ENCODE measurements at regions not wholly inside any gene's neighbourhood (a gene's known extent, or its start where the extent isn't known, plus 50 kb on each side); places are given as distances from the start of the nearest gene placed in this dataset.
"Not testable (repeated sequence)": the region's sequence is repeated elsewhere in the genome, so short reads cannot be mapped to it uniquely, and the experiment has no call there.

DNA sequence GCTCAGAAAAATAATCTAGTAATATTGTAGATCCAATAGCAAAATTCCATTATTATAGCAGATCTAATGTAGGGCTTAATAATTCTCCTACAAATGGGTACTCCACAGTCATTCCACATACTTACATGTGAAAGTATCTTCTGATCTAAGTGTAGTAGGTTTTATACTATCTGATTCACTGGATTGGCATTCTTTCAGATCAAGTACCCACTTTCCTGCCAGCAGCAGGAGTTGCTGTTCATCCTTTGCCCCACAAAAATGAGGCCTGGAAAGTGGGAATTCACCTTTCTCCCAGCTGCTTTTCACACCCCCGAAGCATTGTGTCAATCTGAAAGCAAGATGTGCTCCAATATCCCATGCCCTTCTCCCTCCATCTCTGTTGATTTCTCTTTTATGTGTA is 77.1 kb upstream of the RXFP1 start:
- Histone ChIP-seq H3K79me2 (ENCODE audit: insufficient read depth, low read length) (no peaks in the 10 kb centered on the region), H3F3A (ENCODE audit: low read depth) (no peaks in the 10 kb centered on the region), H3K9me2 (replicated peaks; ENCODE audit: low read depth, low read length) (no peaks in the 10 kb centered on the region), H4K20me1 (ENCODE audit: insufficient read depth, low read length, poor library complexity, severe bottlenecking) (no peaks in the 10 kb centered on the region), H3K9ac (ENCODE audit: low read depth, low read length, poor library complexity, severe bottlenecking) (no peak overlapping the region), H3K4me2 (ENCODE audit: low read depth, low read length, poor library complexity, severe bottlenecking) (no peak overlapping the region), H3K4me1 (ENCODE audit: insufficient read depth, low read length, poor library complexity, severe bottlenecking) (no peaks in the 10 kb centered on the region), H3K36me3 (ENCODE audit: insufficient read depth, low read length) (no peaks in the 10 kb centered on the region), H3K27me3 (ENCODE audit: insufficient read depth, low read length, poor library complexity, severe bottlenecking) (no peaks in the 10 kb centered on the region), H3K9me3 (ENCODE audit: insufficient read depth, low read depth, low read length) (no peaks in the 10 kb centered on the region), H3K4me3 (ENCODE audit: low read length, poor library complexity, severe bottlenecking) (no peak overlapping the region), H2AFZ (ENCODE audit: low read length) (no peak overlapping the region)
- TF ChIP-seq, protein P1, sequence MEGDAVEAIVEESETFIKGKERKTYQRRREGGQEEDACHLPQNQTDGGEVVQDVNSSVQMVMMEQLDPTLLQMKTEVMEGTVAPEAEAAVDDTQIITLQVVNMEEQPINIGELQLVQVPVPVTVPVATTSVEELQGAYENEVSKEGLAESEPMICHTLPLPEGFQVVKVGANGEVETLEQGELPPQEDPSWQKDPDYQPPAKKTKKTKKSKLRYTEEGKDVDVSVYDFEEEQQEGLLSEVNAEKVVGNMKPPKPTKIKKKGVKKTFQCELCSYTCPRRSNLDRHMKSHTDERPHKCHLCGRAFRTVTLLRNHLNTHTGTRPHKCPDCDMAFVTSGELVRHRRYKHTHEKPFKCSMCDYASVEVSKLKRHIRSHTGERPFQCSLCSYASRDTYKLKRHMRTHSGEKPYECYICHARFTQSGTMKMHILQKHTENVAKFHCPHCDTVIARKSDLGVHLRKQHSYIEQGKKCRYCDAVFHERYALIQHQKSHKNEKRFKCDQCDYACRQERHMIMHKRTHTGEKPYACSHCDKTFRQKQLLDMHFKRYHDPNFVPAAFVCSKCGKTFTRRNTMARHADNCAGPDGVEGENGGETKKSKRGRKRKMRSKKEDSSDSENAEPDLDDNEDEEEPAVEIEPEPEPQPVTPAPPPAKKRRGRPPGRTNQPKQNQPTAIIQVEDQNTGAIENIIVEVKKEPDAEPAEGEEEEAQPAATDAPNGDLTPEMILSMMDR (conservative IDR thresholded peaks at IDR 0.05; ENCODE audit: low read length): no peak
- no peak for TF ChIP-seq EZH2phosphoT487 (IDR thresholded peaks at IDR 0.05; ENCODE audit: borderline replicate concordance)

DNA sequence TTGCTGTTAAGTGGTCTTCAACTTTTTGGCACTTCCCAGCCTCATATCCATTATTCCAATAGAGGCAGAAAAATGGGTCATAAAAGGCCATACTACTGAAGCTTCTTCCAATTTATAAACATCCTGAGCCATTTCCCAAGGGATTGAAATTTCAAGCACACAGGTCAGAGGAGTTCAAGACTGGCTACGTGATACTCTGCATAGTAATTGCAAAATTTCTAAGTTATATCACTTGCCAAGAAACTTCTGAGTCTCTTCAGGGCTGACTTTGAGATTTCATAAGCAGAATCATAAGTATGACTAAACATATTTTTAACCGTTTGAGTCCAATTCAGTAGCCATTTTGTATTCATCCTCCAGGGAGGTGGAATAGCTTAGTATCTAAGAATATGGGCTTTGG is 75.6 kb upstream of the RXFP1 start:
- no peak overlapping the region for H3K4me3 ChIP-seq (ENCODE audit: low read length, poor library complexity, severe bottlenecking)
- no peaks in the 10 kb centered on the region for H3K4me1 ChIP-seq (ENCODE audit: insufficient read depth, low read length, poor library complexity, severe bottlenecking)
- H3K9me3 ChIP-seq (ENCODE audit: insufficient read depth, low read depth, low read length): no peaks in the 10 kb centered on the region
- no peaks in the 10 kb centered on the region for H3K36me3 ChIP-seq (ENCODE audit: insufficient read depth, low read length)
- TF ChIP-seq, protein P1 (conservative IDR thresholded peaks at IDR 0.05; ENCODE audit: low read length): no peak
- TF ChIP-seq EZH2phosphoT487 (IDR thresholded peaks at IDR 0.05; ENCODE audit: borderline replicate concordance): no peak
- no peak overlapping the region for H2AFZ ChIP-seq (ENCODE audit: low read length)
- H3K79me2 ChIP-seq (ENCODE audit: insufficient read depth, low read length): no peaks in the 10 kb centered on the region
- H3F3A ChIP-seq (ENCODE audit: low read depth): no peaks in the 10 kb centered on the region
- H3K9me2 ChIP-seq (replicated peaks; ENCODE audit: low read depth, low read length): no peaks in the 10 kb centered on the region
- no peaks in the 10 kb centered on the region for H4K20me1 ChIP-seq (ENCODE audit: insufficient read depth, low read length, poor library complexity, severe bottlenecking)
- no peak overlapping the region for H3K9ac ChIP-seq (ENCODE audit: low read depth, low read length, poor library complexity, severe bottlenecking)
- H3K27me3 ChIP-seq (ENCODE audit: insufficient read depth, low read length, poor library complexity, severe bottlenecking): no peaks in the 10 kb centered on the region
- H3K4me2 ChIP-seq (ENCODE audit: low read depth, low read length, poor library complexity, severe bottlenecking): no peak overlapping the region

GRCh38 chr4:158450741-158451140 is 70.9 kb upstream of the RXFP1 start:
- no peaks in the 10 kb centered on the region for H3F3A ChIP-seq (ENCODE audit: low read depth)
- H3K36me3 ChIP-seq (ENCODE audit: insufficient read depth, low read length): no peaks in the 10 kb centered on the region
- H3K9me2 ChIP-seq (replicated peaks; ENCODE audit: low read depth, low read length): no peaks in the 10 kb centered on the region
- no peak overlapping the region for H2AFZ ChIP-seq (ENCODE audit: low read length)
- no peak for TF ChIP-seq EZH2phosphoT487 (IDR thresholded peaks at IDR 0.05; ENCODE audit: borderline replicate concordance)
- TF ChIP-seq, protein P1 (conservative IDR thresholded peaks at IDR 0.05; ENCODE audit: low read length): no peak
- H4K20me1 ChIP-seq (ENCODE audit: insufficient read depth, low read length, poor library complexity, severe bottlenecking): no peaks in the 10 kb centered on the region
- H3K79me2 ChIP-seq (ENCODE audit: insufficient read depth, low read length): no peaks in the 10 kb centered on the region
- no peaks in the 10 kb centered on the region for H3K4me1 ChIP-seq (ENCODE audit: insufficient read depth, low read length, poor library complexity, severe bottlenecking)
- no peak overlapping the region for H3K9ac ChIP-seq (ENCODE audit: low read depth, low read length, poor library complexity, severe bottlenecking)
- H3K4me3 ChIP-seq (ENCODE audit: low read length, poor library complexity, severe bottlenecking): no peak overlapping the region
- H3K4me2 ChIP-seq (ENCODE audit: low read depth, low read length, poor library complexity, severe bottlenecking): no peak overlapping the region
- no peaks in the 10 kb centered on the region for H3K9me3 ChIP-seq (ENCODE audit: insufficient read depth, low read depth, low read length)
- H3K27me3 ChIP-seq (ENCODE audit: insufficient read depth, low read length, poor library complexity, severe bottlenecking): no peaks in the 10 kb centered on the region

GRCh38 chr4:158452116-158452515 is 69.6 kb upstream of the RXFP1 start:
- H4K20me1 ChIP-seq (ENCODE audit: insufficient read depth, low read length, poor library complexity, severe bottlenecking); H3K9me2 ChIP-seq (replicated peaks; ENCODE audit: low read depth, low read length); H3K9me3 ChIP-seq (ENCODE audit: insufficient read depth, low read depth, low read length); H3K4me1 ChIP-seq (ENCODE audit: insufficient read depth, low read length, poor library complexity, severe bottlenecking); H3K27me3 ChIP-seq (ENCODE audit: insufficient read depth, low read length, poor library complexity, severe bottlenecking); H3K36me3 ChIP-seq (ENCODE audit: insufficient read depth, low read length); H2AFZ ChIP-seq (ENCODE audit: low read length); H3K4me3 ChIP-seq (ENCODE audit: low read length, poor library complexity, severe bottlenecking); H3F3A ChIP-seq (ENCODE audit: low read depth); H3K9ac ChIP-seq (ENCODE audit: low read depth, low read length, poor library complexity, severe bottlenecking); H3K4me2 ChIP-seq (ENCODE audit: low read depth, low read length, poor library complexity, severe bottlenecking); H3K79me2 ChIP-seq (ENCODE audit: insufficient read depth, low read length): not testable (repeated sequence)

Data from Loucy (cell line).